GM18907 (cell line): ENCODE measurements at regions not wholly inside any gene's neighbourhood (a gene's known extent, or its start where the extent isn't known, plus 50 kb on each side); places are given as distances from the start of the nearest gene placed in this dataset.
"Not testable (repeated sequence)": the region's sequence is repeated elsewhere in the genome, so short reads cannot be mapped to it uniquely, and the experiment has no call there.

Experiments
- ATAC-seq: cut with Tn5 transposase; IDR thresholded peaks from one replicate; pipeline ENCODE4 v1.9.1; 2021; ENCODE audit warnings: mild to moderate bottlenecking, moderate library complexity; ENCODE audit not compliant: unreplicated experiment

GRCh38 chr13:84816567-84817105, 934.4 kb upstream of the SLITRK1 start:
- ATAC-seq, result no peak

GRCh38 chr13:84812789-84813188, 930.5 kb upstream of the SLITRK1 start:
- no peak for ATAC-seq

GRCh38 chr13:84812078-84812477, 929.8 kb upstream of the SLITRK1 start:
- no peak for ATAC-seq

- no peak for ATAC-seq
Measured at GRCh38 chr13:84810781-84811180, 928.5 kb upstream of the SLITRK1 start.

GRCh38 chr13:84802073-84802472, 919.8 kb upstream of the SLITRK1 start:
- no peak for ATAC-seq

- ATAC-seq, result no peak
Measured at GRCh38 chr13:84784443-84785153, 902.3 kb upstream of the SLITRK1 start.

- no peak for ATAC-seq
Measured at GRCh38 chr13:84777316-84777715, 895.0 kb upstream of the SLITRK1 start.

GRCh38 chr13:84776593-84776992, 894.3 kb upstream of the SLITRK1 start:
- no peak for ATAC-seq

GRCh38 chr13:84775920-84776319, 893.6 kb upstream of the SLITRK1 start:
- not testable (repeated sequence) for ATAC-seq

GRCh38 chr13:84774111-84774510, 891.8 kb upstream of the SLITRK1 start:
- ATAC-seq, result no peak

- ATAC-seq, result no peak
Measured at GRCh38 chr13:84760956-84761355, 878.7 kb upstream of the SLITRK1 start.

- ATAC-seq, result no peak
Measured at GRCh38 chr13:84749126-84749525, 866.9 kb upstream of the SLITRK1 start.

- ATAC-seq, result no peak
Measured at GRCh38 chr13:84745051-84745551, 862.8 kb upstream of the SLITRK1 start.

- ATAC-seq, result no peak
Measured at GRCh38 chr13:84744203-84744602, 861.9 kb upstream of the SLITRK1 start.

- ATAC-seq, result no peak
Measured at GRCh38 chr13:84741253-84741652, 859.0 kb upstream of the SLITRK1 start.

- no peak for ATAC-seq
Measured at GRCh38 chr13:84739021-84739420, 856.7 kb upstream of the SLITRK1 start.

GRCh38 chr13:84737661-84738060, 855.4 kb upstream of the SLITRK1 start:
- no peak for ATAC-seq

GRCh38 chr13:84730376-84730775, 848.1 kb upstream of the SLITRK1 start:
- ATAC-seq, result no peak

- ATAC-seq, result no peak
Measured at GRCh38 chr13:84705982-84706710, 823.9 kb upstream of the SLITRK1 start.

GRCh38 chr13:84702174-84702573, 819.9 kb upstream of the SLITRK1 start:
- ATAC-seq, result no peak

- ATAC-seq, result not testable (repeated sequence)
Measured at GRCh38 chr13:84697591-84697990, 815.3 kb upstream of the SLITRK1 start.

- no peak for ATAC-seq
Measured at GRCh38 chr13:84686973-84687372, 804.7 kb upstream of the SLITRK1 start.
